ENCODE measurements at regions not wholly inside any gene's neighbourhood (a gene's known extent, or its start where the extent isn't known, plus 50 kb on each side); places are given as distances from the start of the nearest gene placed in this dataset.

- DNase-seq (ENCODE audit: low spot score in 2 of 2), result no peak
- no peak for TF ChIP-seq POLR2A (IDR thresholded peaks at IDR 0.05)
- TF ChIP-seq, protein P1, sequence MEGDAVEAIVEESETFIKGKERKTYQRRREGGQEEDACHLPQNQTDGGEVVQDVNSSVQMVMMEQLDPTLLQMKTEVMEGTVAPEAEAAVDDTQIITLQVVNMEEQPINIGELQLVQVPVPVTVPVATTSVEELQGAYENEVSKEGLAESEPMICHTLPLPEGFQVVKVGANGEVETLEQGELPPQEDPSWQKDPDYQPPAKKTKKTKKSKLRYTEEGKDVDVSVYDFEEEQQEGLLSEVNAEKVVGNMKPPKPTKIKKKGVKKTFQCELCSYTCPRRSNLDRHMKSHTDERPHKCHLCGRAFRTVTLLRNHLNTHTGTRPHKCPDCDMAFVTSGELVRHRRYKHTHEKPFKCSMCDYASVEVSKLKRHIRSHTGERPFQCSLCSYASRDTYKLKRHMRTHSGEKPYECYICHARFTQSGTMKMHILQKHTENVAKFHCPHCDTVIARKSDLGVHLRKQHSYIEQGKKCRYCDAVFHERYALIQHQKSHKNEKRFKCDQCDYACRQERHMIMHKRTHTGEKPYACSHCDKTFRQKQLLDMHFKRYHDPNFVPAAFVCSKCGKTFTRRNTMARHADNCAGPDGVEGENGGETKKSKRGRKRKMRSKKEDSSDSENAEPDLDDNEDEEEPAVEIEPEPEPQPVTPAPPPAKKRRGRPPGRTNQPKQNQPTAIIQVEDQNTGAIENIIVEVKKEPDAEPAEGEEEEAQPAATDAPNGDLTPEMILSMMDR (IDR thresholded peaks at IDR 0.05), result no peak
- no peak for TF ChIP-seq EP300 (IDR thresholded peaks at IDR 0.05)
- Histone ChIP-seq H3K4me1 (no peaks in the 10 kb centered on the region), H3K9me3 (peaks cover 0 to 2% (median 0%) of the 10 kb centered on the region in 4 donors), H3K27ac (no peak overlapping the region), H3K27me3 (no peaks in the 10 kb centered on the region), H3K4me3 (no peak overlapping the region), H3K36me3 (no peaks in the 10 kb centered on the region)
Observed at GRCh38 chr4:60078984-60079383, 1121.1 kb upstream of the ADGRL3 start.

DNA sequence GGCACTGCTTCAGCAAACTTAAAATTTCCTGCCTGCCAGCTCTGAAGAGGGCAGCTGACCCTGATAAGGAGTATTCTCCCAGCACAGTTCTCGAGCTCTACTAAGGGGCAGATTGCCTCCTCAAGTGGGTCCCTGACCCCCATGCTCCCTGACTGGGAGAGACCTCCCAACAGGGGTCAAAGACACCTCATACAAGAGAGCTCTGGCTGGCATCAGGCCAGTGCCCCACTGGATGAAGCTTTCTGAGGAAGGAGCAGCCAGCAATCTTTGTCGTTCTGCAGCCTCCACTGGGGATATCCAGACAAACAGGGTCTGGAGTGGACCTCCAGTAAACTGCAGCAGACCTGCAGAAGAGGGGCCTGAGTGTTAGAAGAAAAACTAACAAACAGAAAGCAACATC is 1118.3 kb upstream of the ADGRL3 start:
- Histone ChIP-seq H3K27me3 (no peaks in the 10 kb centered on the region), H3K4me3 (no peak overlapping the region), H3K27ac (no peak overlapping the region), H3K9me3 (peaks cover 0 to 2% (median 0%) of the 10 kb centered on the region in 4 donors), H3K36me3 (no peaks in the 10 kb centered on the region), H3K4me1 (no peaks in the 10 kb centered on the region)
- 40 to 75% methylated on average over 2 of the region's 2 CpGs for WGBS, 2 donors
- DNase-seq (ENCODE audit: low spot score in 2 of 2), result no peak
- TF ChIP-seq, protein P1 (IDR thresholded peaks at IDR 0.05), result no peak
- TF ChIP-seq POLR2A (IDR thresholded peaks at IDR 0.05), result no peak
- no peak for TF ChIP-seq EP300 (IDR thresholded peaks at IDR 0.05)

DNA sequence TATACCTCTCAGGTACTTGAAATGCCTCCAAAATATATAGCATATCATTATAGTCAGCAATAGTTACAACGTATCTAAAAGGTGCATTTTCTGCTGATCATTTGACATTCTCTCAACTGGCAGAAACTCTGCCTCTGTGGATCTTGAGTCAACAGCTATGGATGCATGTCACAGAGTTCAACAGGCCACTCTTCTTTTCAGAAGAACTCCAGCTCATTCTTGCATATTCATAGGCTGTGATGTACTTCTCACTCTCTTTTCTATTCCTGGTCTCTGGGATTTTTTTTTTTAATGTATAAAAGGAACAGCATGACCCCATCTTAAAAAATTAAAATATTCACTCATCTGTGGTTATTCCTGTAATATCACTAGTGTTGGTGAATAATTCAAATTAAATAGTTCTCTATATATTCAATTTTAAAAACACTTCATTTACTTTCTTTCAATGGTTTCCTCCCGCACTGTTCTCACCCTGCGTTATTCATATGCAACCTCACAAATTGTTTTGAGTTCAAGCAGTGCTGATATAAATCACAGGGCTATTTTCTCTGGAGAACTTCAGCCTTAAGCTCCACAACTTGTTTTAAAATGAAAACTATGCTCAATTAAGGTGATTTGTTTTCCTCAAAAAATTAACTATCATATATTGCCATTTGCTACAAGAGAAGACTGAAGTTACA is 1111.2 kb upstream of the ADGRL3 start:
- Histone ChIP-seq H3K27me3 (no peaks in the 10 kb centered on the region), H3K9me3 (no peaks in the 10 kb centered on the region), H3K4me1 (no peaks in the 10 kb centered on the region), H3K27ac (no peak overlapping the region), H3K36me3 (no peaks in the 10 kb centered on the region), H3K4me3 (no peak overlapping the region)
- TF ChIP-seq EP300 (IDR thresholded peaks at IDR 0.05) (no peak), POLR2A (IDR thresholded peaks at IDR 0.05) (no peak)
- TF ChIP-seq, protein P1 (IDR thresholded peaks at IDR 0.05), result no peak
- 58 to 60% methylated on average over 3 of the region's 3 CpGs for WGBS, 2 donors
- DNase-seq (ENCODE audit: low spot score in 2 of 2), result no peak

DNA sequence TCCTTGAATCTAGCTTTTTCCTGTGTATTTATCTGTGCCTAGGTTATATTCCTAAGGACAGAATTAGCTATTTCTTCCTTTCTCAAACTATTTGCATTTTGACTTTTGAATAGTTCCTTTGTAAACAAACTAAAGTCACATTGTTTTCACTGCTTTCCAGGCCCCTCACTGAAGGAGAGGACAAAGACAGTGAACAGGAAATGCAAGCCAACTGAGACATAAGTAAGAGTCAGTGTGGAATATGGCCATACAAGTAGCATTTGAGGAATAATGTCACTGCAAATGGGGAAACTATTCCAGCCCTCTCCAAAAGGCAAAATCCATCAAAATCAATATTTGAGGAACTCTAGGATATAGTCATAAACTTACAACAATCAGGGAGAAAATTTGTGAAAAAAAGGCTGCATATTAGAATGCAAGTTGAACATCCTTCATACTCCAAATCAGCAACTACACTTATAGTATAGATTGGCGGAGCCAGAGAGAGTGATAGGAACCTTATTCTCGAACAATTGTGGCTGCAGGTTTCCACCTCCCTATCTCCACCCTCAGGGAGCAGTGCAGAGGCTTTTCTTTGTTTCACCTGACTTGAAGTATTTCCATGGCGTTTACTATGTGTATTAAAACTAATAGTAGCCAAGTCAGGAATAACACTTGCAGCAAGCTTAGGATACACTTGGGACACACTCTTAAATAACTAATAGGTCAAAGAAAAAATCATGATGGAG is 1110.4 kb upstream of the ADGRL3 start:
- TF ChIP-seq, protein P1 (IDR thresholded peaks at IDR 0.05), result no peak
- TF ChIP-seq POLR2A (IDR thresholded peaks at IDR 0.05) (no peak), EP300 (IDR thresholded peaks at IDR 0.05) (no peak)

DNA sequence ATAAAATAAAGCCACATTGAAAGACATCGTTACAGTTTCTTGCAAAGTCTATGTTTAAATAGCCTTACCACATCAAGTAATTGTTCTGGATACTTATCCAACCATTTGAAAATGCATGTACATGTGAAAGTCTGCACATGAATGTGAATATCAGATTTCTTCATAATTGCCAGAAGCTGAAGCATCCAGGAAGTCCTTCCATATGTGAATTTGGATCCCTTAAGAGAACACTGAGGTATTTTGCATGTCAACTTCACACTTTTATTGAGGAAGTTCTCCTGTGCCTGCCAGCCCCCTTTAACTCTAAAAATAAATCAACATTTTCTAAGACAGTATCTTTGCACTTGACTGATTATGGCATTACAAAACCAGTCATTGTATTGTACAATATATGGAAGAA is 1103.5 kb upstream of the ADGRL3 start:
- Histone ChIP-seq H3K4me3 (no peak overlapping the region), H3K27ac (no peak overlapping the region), H3K36me3 (no peaks in the 10 kb centered on the region), H3K27me3 (no peaks in the 10 kb centered on the region), H3K4me1 (no peaks in the 10 kb centered on the region), H3K9me3 (no peaks in the 10 kb centered on the region)
- DNase-seq (ENCODE audit: low spot score in 2 of 2), result no peak
- WGBS, 2 donors, result 0% methylated on average over 1 of the region's 1 CpG
- TF ChIP-seq, protein P1 (IDR thresholded peaks at IDR 0.05), result no peak
- TF ChIP-seq POLR2A (IDR thresholded peaks at IDR 0.05), result no peak
- no peak for TF ChIP-seq EP300 (IDR thresholded peaks at IDR 0.05)

More for the DNA sequence above, 1110.4 kb upstream of the ADGRL3 start:
- H3K27ac ChIP-seq, result no peak overlapping the region
- H3K36me3 ChIP-seq, result no peaks in the 10 kb centered on the region
- 73% methylated on average over 3 of the region's 3 CpGs for WGBS, 2 donors
- H3K27me3 ChIP-seq, result no peaks in the 10 kb centered on the region
- no peaks in the 10 kb centered on the region for H3K4me1 ChIP-seq
- no peaks in the 10 kb centered on the region for H3K9me3 ChIP-seq
- DNase-seq (ENCODE audit: low spot score in 2 of 2), result no peak
- H3K4me3 ChIP-seq, result no peak overlapping the region

Data from tibial nerve (tissue), 4 donors.